GM20431 (cell line): ENCODE measurements at regions not wholly inside any gene's neighbourhood (a gene's known extent, or its start where the extent isn't known, plus 50 kb on each side); places are given as distances from the start of the nearest gene placed in this dataset.
"Not testable (repeated sequence)": the region's sequence is repeated elsewhere in the genome, so short reads cannot be mapped to it uniquely, and the experiment has no call there.

ENCODE experiments used
- in situ Hi-C: fragments of 300-500 bp; cut with MseI, MboI; formaldehyde crosslinking; loops from one replicate; pipeline ENCODE4 v1.15.0; 2020; ENCODE audit warnings: low sequenced_read_pairs; ENCODE audit not compliant: unreplicated experiment

- in situ Hi-C loops, result no loop called here
Measured at GRCh38 chr20:12067686-12068085, 150.0 kb downstream of the BTBD3 start.

- in situ Hi-C loops, result no loop called here
Measured at GRCh38 chr20:12068121-12068520, 150.4 kb downstream of the BTBD3 start.

GRCh38 chr20:12069181-12069580, 151.5 kb downstream of the BTBD3 start:
- in situ Hi-C loops, result no loop called here

- in situ Hi-C loops, result no loop called here
Measured at GRCh38 chr20:12072221-12072953, 154.7 kb downstream of the BTBD3 start.

DNA sequence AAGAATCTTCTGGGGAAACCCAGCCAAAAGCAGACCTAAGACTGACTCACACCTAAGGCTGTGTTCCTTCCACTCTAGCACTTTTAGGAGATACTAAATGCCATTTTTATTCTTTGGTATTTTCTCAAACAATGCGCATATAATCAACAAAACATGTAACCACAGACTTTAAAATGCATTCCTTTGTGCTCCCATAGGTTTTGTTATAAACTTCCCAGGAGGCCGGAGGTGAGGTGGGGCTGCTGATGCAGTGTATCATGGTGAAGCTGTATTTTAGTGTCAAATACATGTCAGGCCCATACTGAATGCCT, 155.2 kb downstream of the BTBD3 start:
- in situ Hi-C loops, result no loop called here

- in situ Hi-C loops, result no loop called here
Measured at GRCh38 chr20:12074111-12074655, 156.5 kb downstream of the BTBD3 start.

- in situ Hi-C loops, result no loop called here
Measured at GRCh38 chr20:12076200-12076599, 158.5 kb downstream of the BTBD3 start.

- in situ Hi-C loops, result no loop called here
Measured at GRCh38 chr20:12077875-12078274, 160.2 kb downstream of the BTBD3 start.

DNA sequence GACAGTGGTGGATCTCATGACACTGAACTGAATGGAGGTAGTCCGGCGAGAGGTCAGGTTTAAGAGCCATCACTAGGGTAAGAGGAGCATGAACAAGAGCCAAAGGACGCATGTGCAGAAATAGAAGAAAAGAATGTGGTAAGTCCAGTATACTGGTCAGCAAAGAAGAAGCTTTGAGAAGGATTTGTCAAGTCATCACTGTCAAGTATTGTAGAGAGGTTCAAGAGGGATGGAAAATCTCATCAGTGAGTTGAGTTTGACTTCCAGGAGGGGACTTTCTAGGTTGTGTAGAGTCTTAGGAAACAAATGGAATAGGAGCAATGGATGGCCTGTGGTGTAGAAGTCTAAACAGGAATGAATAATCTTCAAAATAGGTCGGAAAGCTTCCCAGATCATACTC, 161.8 kb downstream of the BTBD3 start:
- in situ Hi-C loops, result no loop called here

DNA sequence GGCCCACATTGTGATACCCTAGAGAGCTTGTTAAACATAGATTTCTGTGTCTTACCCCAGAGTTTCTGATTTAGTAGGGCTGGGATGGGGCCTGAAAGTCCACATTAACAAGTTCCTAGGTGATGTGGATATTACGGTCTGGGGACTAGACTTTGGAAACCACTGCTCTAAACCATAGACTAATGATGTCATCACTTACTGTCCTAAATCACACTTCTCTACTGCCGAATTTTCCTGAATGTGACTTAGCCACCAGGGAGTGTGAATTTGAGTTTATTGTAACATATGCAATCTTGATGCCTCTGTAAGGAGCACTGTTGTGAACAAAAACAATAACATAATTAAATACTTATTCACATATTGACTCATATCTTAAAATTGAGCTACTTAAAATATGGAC, 165.6 kb downstream of the BTBD3 start:
- in situ Hi-C loops, result no loop called here

GRCh38 chr20:12084482-12084881, 166.8 kb downstream of the BTBD3 start:
- in situ Hi-C loops, result no loop called here

- in situ Hi-C loops, result no loop called here
Measured at GRCh38 chr20:12086359-12086758, 168.7 kb downstream of the BTBD3 start.

- in situ Hi-C loops, result no loop called here
Measured at GRCh38 chr20:12090920-12091319, 173.2 kb downstream of the BTBD3 start.

DNA sequence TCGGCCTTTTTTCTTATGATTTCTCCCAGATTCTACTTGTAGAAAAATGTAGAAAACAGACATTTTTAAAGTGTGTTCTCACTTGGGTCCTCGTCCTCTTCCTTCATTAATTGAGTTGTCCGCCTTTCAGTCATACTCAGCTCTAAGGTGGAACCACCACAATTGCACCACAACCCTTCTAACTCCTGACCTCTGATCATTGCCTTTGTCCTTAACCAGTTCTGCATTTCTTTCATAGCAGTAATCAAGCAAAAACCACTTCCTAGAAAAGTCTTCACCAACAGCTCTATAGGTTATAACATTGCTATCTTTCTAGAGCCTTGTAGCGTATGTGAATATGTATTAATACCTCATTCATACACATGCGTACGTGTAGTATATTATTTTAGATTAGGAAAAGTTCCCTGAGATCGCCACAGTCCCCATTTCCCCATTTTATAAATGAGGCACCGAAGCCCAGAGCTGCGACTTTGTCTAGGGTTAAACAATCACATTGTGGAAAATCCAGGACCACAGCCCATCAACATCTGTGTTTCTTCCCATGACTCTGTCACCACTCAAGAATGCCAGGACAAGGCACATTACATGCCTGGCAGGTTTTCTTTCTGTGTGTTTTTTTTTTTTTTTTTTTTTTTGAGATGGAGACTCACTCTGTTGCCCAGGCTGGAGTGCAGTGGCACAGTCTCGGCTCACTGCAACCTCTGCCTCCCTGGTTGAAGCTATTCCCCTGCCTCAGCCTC, 175.5 kb downstream of the BTBD3 start:
- in situ Hi-C loops, result no loop called here

DNA sequence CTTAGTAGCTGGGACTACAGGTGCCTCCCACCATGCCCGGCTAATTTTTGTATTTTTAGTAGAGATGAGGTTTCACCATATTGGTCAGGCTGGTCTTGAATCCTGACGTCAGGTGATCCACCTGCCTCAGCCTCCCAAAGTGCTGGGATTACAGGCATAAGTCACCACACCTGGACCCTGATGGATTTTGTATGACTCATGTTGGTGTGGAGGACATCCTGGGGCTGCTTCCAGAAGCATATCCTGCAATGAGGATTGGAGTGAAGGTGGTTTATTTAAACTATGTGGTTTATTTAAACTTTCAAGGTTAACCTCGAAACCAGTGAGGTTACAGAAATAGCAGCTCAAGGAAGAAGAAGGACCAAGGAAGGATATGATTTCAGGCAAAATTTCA, 176.1 kb downstream of the BTBD3 start:
- in situ Hi-C loops, result not testable (repeated sequence)

DNA sequence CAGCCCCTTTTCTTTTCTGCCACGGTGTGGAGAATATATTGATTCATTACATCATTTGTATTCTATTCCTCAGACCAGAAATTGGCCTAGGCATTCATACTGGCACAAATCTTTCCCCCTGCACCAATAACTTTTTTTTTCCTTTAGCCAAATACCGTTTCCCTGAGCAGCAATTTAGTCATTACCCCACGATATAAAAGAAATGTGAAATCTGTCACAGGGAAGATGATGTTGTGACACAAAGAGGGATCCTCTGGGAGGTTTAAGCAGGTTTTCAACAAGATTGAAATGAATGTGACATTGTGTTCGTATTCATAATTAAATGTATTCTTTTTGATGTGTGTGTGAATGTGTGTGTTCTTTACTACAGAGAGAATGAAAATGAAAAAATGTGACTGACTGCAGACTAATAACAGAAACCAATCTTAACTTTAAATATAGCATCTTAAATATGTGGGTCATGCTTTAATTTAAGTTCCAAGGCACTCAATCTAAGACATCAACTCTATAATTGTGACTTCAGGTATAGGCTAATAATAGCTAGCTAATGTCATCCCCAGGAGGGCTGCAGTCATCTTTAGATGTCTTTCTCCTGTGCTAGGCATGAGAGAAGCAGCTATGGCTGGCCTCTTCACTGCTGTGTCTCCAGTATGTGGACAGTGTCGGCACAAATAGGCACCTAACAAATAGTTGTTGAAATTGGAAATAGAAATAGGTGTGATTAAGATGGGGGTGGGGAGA, 177.7 kb downstream of the BTBD3 start:
- in situ Hi-C loops, result no loop called here

DNA sequence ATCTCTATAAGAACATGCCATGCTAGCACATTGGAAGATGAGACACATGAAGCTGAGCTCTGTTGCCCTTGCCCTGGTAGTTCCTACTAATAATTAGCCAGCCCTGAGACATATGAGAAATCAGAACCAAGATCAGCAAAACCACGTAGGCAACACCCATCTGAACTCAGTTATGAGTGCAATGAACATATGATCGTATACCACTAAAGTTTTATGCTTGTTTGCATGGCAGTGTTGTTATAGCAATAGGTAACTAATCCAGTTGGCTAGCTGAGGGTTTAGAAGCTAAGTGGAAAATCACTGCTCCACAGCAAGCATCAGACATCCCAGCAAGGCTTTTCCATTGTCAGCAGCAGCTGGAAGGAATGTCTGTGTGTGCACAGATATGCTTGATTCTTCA, 180.7 kb downstream of the BTBD3 start:
- in situ Hi-C loops, result no loop called here

DNA sequence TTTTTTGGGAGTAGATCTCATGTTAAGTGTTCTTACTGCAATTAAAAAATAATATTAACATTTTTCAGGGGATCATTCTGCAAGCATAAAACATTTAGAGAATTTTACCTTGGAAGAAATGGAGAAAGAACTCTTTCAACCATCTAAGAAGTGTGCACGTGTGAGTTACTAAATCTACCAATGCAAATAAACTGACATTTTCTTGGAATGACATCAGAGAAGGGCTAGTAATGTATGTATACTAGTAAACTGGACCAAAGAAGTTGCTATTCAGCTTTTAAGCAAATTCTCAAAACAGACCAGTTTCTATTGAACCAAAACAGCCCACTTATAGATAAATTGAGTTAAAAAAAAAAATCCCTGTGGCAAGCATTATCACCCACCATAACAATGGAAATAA, 191.2 kb downstream of the BTBD3 start:
- in situ Hi-C loops, result no loop called here

DNA sequence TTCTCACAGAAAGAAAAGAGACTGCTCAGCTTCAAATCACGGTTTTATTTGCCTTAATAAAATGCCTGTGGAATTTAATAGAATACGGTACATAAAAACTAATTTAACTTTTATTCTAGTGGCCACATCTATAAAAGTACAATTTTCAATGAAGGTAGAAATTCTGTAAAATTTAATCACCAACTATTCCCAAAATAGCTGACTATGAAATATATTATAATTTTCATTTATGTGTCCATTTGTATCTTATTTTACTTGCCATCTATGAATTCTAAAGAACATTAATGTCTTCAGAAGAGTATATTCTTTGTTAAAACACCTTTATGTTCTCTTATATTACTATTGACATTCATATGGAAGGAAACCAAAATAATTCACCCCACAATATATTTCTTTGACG, 192.6 kb downstream of the BTBD3 start:
- in situ Hi-C loops, result no loop called here

DNA sequence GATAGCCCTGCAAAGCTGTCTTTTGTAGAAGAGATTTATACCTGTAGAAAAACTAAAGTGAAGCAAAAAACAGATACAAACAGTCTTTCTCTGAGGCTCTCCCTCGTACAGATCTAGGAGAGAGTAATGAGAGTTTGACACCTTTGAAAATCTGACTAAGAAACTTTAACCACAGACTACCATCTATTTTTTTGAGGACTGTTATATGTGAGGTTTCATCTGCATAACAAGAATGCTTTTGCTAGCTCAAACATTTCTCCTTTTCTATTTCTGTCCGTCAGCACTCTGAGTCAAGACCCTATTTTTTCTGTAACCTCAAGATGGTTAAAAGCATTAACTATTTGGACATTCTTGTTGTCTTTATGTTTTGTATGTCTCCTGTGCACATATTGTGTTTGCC, 193.0 kb downstream of the BTBD3 start:
- in situ Hi-C loops, result no loop called here
